Stomach smooth muscle (tissue), 2 donors: ENCODE measurements at regions not wholly inside any gene's neighbourhood (a gene's known extent, or its start where the extent isn't known, plus 50 kb on each side); places are given as distances from the start of the nearest gene placed in this dataset.
"Not testable (repeated sequence)": the region's sequence is repeated elsewhere in the genome, so short reads cannot be mapped to it uniquely, and the experiment has no call there.

Source experiments
- H3K27ac ChIP-seq: one replicate; pipeline ENCODE4 v1.7.0; 2013; ENCODE audit warnings: mild to moderate bottlenecking, low read length, inconsistent platforms
- H3K27me3 ChIP-seq, 2 donors: one replicate each; pipeline ENCODE4 v1.7.0; 2013; ENCODE audit warnings: low read length in 2 of 2; ENCODE audit not compliant: insufficient read depth in 2 of 2, control insufficient read depth in 1 of 2
- H3K36me3 ChIP-seq, 2 donors: one replicate each; pipeline ENCODE4 v1.7.0; 2013; ENCODE audit warnings: low read length in 2 of 2; ENCODE audit not compliant: control insufficient read depth in 2 of 2, insufficient read depth in 2 of 2
- H3K4me1 ChIP-seq: one replicate; pipeline ENCODE4 v1.7.0; 2013; ENCODE audit warnings: low read length; ENCODE audit not compliant: control insufficient read depth, insufficient read depth
- H3K4me3 ChIP-seq, 2 donors: one replicate each; pipeline ENCODE4 v1.7.0; 2013; ENCODE audit warnings: low read length in 2 of 2
- H3K9ac ChIP-seq, 2 donors: one replicate each; pipeline ENCODE4 v1.7.0; 2013; ENCODE audit warnings: low read length in 2 of 2, mild to moderate bottlenecking in 1 of 2
- H3K9me3 ChIP-seq, 2 donors: one replicate each; pipeline ENCODE4 v1.7.0; 2013; ENCODE audit warnings: low read length in 2 of 2; ENCODE audit not compliant: control insufficient read depth in 2 of 2
- donor health status: healthy.
- donor health status: Pancreatic carcinoma.

GRCh38 chr11:128146926-128147605 lies 440.3 kb downstream of the ETS1 start:
- Histone ChIP-seq H3K27me3 (peaks cover 0 to 3% of the 10 kb centered on the region in 2 donors), H3K36me3 (no peaks in the 10 kb centered on the region), H3K9me3 (no peaks in the 10 kb centered on the region), H3K4me1 (peaks cover 2% of the 10 kb centered on the region), H3K9ac (no peak overlapping the region), H3K4me3 (no peak overlapping the region), H3K27ac (no peak overlapping the region)

GRCh38 chr11:128140293-128140692 lies 447.1 kb downstream of the ETS1 start:
- not testable (repeated sequence) for H3K9me3 ChIP-seq, H3K27me3 ChIP-seq, H3K4me3 ChIP-seq, H3K36me3 ChIP-seq, H3K9ac ChIP-seq, H3K4me1 ChIP-seq, H3K27ac ChIP-seq

- Histone ChIP-seq H3K9me3 (no peaks in the 10 kb centered on the region), H3K4me3 (no peak overlapping the region), H3K9ac (no peak overlapping the region), H3K36me3 (no peaks in the 10 kb centered on the region), H3K4me1 (peaks cover 4% of the 10 kb centered on the region), H3K27me3 (no peaks in the 10 kb centered on the region), H3K27ac (no peak overlapping the region)
These were observed 451.9 kb downstream of the ETS1 start for GRCh38 chr11:128135451-128135850.

- no peak overlapping the region for H3K4me3 ChIP-seq
- H3K9me3 ChIP-seq = no peaks in the 10 kb centered on the region
- H3K36me3 ChIP-seq = no peaks in the 10 kb centered on the region
- peaks cover 4% of the 10 kb centered on the region for H3K4me1 ChIP-seq
- no peaks in the 10 kb centered on the region for H3K27me3 ChIP-seq
- H3K27ac ChIP-seq = no peak overlapping the region
- no peak overlapping the region for H3K9ac ChIP-seq
These were observed 453.9 kb downstream of the ETS1 start for GRCh38 chr11:128133501-128133900.

- peaks cover 4% of the 10 kb centered on the region for H3K4me1 ChIP-seq
- H3K9ac ChIP-seq = no peak overlapping the region
- no peaks in the 10 kb centered on the region for H3K27me3 ChIP-seq
- no peak overlapping the region for H3K27ac ChIP-seq
- no peak overlapping the region for H3K4me3 ChIP-seq
- H3K9me3 ChIP-seq = no peaks in the 10 kb centered on the region
- H3K36me3 ChIP-seq = no peaks in the 10 kb centered on the region
These were observed 457.3 kb downstream of the ETS1 start for GRCh38 chr11:128130052-128130451.

GRCh38 chr11:128125723-128126122 lies 461.6 kb downstream of the ETS1 start:
- H3K36me3 ChIP-seq = no peaks in the 10 kb centered on the region
- no peaks in the 10 kb centered on the region for H3K9me3 ChIP-seq
- H3K4me1 ChIP-seq = no peaks in the 10 kb centered on the region
- H3K4me3 ChIP-seq = no peak overlapping the region
- no peak overlapping the region for H3K27ac ChIP-seq
- no peak overlapping the region for H3K9ac ChIP-seq
- H3K27me3 ChIP-seq = no peaks in the 10 kb centered on the region

- no peak overlapping the region for H3K27ac ChIP-seq
- H3K4me3 ChIP-seq = no peak overlapping the region
- H3K4me1 ChIP-seq = no peaks in the 10 kb centered on the region
These were observed 470.5 kb downstream of the ETS1 start for GRCh38 chr11:128116885-128117284.

GRCh38 chr11:128116447-128116846 lies 470.9 kb downstream of the ETS1 start:
- H3K9me3 ChIP-seq = no peaks in the 10 kb centered on the region
- no peaks in the 10 kb centered on the region for H3K4me1 ChIP-seq
- no peak overlapping the region for H3K4me3 ChIP-seq
- H3K9ac ChIP-seq = no peak overlapping the region
- no peak overlapping the region for H3K27ac ChIP-seq
- no peaks in the 10 kb centered on the region for H3K27me3 ChIP-seq
- no peaks in the 10 kb centered on the region for H3K36me3 ChIP-seq

More at GRCh38 chr11:128116885-128117284, 470.5 kb downstream of the ETS1 start:
- Histone ChIP-seq H3K9me3 (no peaks in the 10 kb centered on the region), H3K27me3 (no peaks in the 10 kb centered on the region), H3K9ac (no peak overlapping the region), H3K36me3 (no peaks in the 10 kb centered on the region)

GRCh38 chr11:128105950-128106349 lies 481.4 kb downstream of the ETS1 start:
- Histone ChIP-seq H3K9me3 (no peaks in the 10 kb centered on the region), H3K27ac (no peak overlapping the region), H3K4me1 (no peaks in the 10 kb centered on the region), H3K27me3 (no peaks in the 10 kb centered on the region), H3K9ac (no peak overlapping the region), H3K4me3 (no peak overlapping the region), H3K36me3 (no peaks in the 10 kb centered on the region)

- Histone ChIP-seq H3K4me3 (no peak overlapping the region), H3K27me3 (no peaks in the 10 kb centered on the region), H3K9ac (no peak overlapping the region)
These were observed 481.8 kb downstream of the ETS1 start for GRCh38 chr11:128105511-128105910.

GRCh38 chr11:128103278-128103873 lies 484.0 kb downstream of the ETS1 start:
- Histone ChIP-seq H3K27me3 (no peaks in the 10 kb centered on the region), H3K4me1 (no peaks in the 10 kb centered on the region), H3K4me3 (no peak overlapping the region), H3K9me3 (no peaks in the 10 kb centered on the region), H3K36me3 (no peaks in the 10 kb centered on the region), H3K27ac (no peak overlapping the region), H3K9ac (no peak overlapping the region)

More at GRCh38 chr11:128105511-128105910, 481.8 kb downstream of the ETS1 start:
- Histone ChIP-seq H3K9me3 (no peaks in the 10 kb centered on the region), H3K4me1 (no peaks in the 10 kb centered on the region), H3K27ac (no peak overlapping the region), H3K36me3 (no peaks in the 10 kb centered on the region)
